SIG-M5 treated with dmso at 0.1 percent for 504 hours (cell line): ENCODE measurements at regions not wholly inside any gene's neighbourhood (a gene's known extent, or its start where the extent isn't known, plus 50 kb on each side); places are given as distances from the start of the nearest gene placed in this dataset.

ENCODE experiments used
- DNase-seq: peaks from one replicate; lab custom pipeline; 2025; ENCODE audit not compliant: unreplicated experiment; lab: John Stamatoyannopoulos, UW

DNA sequence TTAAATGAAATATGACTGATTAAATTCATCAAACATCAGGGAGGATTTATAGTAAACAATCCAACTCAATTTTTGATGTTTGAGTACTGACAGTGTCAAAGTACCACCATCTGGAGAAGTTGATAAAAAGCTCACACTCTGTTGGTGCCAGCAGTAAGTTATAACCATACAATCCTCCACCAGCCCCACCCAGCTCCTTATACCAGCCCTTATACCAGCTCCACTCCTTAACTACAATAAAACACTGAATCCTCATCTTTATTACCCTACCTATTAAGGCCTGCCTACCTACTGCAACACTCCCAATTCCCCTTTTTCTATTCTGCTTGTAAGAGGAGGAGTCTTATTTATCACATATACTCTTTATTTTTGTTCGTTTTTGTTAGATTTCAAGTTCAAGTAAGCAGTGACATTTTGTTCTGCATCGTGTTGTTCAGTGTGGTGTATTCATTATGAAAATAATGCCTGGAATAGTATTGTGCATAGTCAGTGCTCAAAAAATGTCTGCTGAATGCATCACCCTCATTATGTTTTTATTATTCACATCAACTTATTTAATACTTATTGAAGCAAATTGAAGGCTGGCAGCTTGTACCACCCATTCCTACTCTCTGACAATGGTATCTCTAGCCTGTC is 954.7 kb upstream of the ADGRB3 start:
- DNase-seq = no peak

GRCh38 chr6:67679566-67680296 is 955.4 kb upstream of the ADGRB3 start:
- DNase-seq = no peak

DNA sequence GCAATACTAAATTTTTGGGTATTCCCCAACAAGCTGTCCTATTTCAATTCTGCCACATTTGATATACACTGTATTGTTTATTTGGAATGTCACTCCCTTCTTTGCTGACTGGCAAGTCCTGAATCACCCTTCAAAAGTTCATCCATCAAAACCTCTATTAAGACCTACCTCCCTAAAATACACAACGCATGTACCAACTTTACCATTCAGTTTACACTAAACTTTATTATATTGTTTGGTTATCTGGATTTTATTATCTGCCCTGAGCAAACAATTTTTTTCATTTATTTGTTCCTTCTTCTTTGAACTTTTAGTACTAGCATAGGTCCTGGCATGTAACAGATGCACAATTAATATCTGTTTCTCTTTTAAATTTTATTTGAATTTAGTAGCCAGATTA is 958.2 kb upstream of the ADGRB3 start:
- DNase-seq = no peak

- DNase-seq = no peak
Observed at GRCh38 chr6:67667637-67668422, 967.3 kb upstream of the ADGRB3 start.

- DNase-seq = no peak
Observed at GRCh38 chr6:67666177-67666964, 968.7 kb upstream of the ADGRB3 start.

DNA sequence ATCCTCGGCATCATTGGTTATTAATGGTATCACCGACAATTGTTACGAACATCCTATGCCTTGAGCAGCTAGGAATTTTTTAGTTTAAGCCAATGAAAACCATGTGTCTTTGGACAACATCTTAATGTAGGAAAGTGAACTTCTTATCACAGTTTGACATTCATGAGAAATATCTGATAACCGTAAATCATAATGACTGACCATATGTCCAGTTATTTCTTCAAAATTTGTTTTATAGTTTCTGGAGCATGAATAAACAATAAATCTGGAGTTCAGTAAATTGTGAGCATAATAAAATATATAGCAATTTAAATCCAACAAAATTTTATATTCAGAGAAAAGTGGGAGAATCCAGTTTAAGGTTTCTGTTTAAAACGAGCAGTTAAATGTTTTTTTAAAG is 970.1 kb upstream of the ADGRB3 start:
- no peak for DNase-seq

DNA sequence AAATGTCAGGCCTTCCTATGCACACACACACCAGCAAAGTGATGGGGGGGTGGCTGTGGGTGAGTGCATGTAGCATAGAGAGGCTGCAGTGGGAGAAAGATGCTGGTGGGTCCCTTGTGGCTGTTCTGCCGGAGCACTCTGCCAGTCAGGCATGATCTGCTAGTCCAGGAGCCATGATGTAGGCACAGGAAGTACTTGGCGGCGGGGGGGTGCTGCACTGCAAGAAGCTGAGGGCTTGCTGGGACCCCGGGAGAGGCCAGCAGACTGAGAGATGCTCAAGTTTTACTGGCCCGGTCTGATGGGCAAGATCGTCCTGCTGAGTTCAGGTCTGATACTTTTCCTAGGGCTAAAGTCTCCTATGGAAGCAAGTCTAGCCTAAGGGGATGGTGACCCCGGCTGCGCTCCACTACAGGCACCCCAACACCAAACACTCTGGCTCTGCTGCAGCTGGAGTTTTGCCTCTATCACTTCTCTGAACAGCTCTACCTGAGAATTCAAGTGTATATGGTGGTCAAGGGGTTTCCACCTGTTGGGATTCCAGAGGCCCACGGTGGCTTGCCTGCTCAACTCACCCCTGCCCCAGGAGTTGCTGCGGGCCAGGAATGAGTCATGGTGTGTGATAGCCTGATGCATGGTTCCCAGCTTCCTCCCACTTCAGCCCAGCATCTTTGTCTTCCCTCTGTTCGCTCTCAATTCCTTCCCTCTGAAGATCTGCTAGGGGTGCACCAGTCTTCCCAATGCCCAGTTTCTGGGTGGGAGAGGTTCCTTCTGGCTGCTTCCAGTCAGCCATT is 971.8 kb upstream of the ADGRB3 start:
- no peak for DNase-seq

GRCh38 chr6:67653561-67653960 is 981.5 kb upstream of the ADGRB3 start:
- DNase-seq = no peak

DNA sequence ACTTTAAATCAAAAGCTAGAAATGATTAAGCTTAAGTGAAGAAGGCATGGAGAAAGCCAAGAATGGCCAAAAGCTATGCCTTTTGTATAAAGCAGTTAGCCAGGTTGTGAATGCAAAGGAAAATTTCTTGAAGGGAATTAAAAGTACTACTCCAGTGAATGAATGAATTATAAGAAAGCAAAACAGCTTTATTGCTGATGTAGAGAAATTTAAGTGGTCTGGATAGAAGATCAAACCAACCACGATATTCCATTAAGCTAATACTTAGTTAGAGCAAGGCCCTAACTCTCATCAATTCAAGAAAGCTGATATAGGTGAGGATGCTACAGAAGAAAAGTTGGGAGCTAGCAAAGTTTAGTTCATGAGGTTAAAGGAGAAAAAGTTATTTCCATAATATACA is 988.5 kb upstream of the ADGRB3 start:
- DNase-seq = no peak

GRCh38 chr6:67643281-67643680 is 991.8 kb upstream of the ADGRB3 start:
- DNase-seq = no peak

- DNase-seq = peak; percentile 8
Observed at GRCh38 chr6:67642582-67642981, 992.5 kb upstream of the ADGRB3 start.

DNA sequence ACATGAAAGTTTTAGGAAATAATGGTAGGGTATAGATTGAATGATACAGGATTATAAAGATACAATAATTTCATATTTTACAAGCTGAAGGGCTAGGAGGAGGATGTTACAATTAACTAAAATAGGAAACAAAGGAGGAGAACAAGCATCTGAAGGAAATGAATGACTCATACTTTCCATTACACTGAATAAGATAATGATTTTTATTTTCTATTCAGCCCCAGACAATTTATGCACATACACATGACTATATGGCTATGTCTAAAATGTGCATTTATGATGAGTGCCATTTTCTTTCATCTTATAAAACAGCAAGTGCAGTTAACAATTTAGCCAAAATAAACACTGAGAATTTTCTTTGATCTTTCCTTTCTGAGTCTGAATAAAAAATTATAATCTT is 994.6 kb upstream of the ADGRB3 start:
- DNase-seq = no peak

- DNase-seq = no peak
Observed at GRCh38 chr6:67639161-67639560, 995.9 kb upstream of the ADGRB3 start.

DNA sequence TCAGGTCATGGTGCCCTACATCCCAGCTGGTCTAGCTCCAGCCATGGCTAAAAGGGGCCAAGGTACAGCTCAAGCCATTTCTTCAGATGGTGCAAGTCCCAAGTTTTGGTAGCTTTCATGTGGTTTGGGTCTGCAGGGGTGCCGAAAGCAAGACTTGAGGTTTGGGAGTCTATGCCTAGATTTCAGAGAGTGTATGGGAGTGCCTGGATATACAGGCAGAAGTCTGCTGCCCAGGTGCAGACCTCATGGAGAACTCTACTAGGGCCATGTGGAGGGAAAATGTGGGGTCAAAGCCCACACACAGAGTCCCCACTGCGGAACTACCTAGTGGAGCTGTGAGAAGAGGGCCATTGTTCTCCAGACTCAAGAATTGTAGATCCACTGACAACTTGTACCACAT is 1000.9 kb upstream of the ADGRB3 start:
- DNase-seq = no peak

DNA sequence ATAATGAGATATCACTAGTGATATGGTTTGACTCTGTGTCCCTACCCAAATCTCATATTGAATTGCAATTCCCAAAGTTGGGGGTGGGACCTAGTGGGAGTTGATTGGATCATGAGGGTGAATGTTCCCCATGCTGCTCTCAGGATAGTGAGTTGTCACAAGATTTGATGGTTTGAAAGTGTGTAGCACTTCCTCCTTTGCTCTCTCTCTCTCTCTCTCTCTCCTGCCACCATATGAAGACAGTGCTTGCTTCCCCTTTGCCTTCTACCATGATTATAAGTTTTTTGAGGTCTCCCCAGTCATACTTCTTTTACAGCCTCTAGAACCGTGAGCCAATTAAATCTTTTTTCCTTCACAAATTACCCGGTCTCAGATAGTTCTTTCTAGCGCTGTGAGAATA is 1002.0 kb upstream of the ADGRB3 start:
- no peak for DNase-seq

DNA sequence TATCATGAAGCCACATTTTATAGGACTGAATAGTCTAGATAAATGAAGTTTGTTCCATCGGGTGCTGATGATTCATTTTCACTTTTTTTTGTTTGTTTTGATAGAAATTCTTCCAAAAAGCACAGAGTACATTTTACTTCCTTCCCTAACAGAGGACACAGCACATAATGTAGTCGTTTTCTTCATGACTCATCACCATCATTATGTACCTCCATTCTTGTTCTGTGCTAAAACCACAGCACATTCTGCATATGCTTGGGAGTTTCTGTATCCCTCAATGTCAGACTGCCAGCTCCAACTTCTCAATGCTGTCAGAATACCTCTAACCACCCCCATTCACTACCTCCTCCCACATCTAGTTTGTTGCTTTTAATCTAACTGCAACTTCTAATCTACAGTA is 1004.9 kb upstream of the ADGRB3 start:
- no peak for DNase-seq

GRCh38 chr6:67629258-67629657 is 1005.8 kb upstream of the ADGRB3 start:
- no peak for DNase-seq

GRCh38 chr6:67615796-67616195 is 1019.3 kb upstream of the ADGRB3 start:
- DNase-seq = no peak

DNA sequence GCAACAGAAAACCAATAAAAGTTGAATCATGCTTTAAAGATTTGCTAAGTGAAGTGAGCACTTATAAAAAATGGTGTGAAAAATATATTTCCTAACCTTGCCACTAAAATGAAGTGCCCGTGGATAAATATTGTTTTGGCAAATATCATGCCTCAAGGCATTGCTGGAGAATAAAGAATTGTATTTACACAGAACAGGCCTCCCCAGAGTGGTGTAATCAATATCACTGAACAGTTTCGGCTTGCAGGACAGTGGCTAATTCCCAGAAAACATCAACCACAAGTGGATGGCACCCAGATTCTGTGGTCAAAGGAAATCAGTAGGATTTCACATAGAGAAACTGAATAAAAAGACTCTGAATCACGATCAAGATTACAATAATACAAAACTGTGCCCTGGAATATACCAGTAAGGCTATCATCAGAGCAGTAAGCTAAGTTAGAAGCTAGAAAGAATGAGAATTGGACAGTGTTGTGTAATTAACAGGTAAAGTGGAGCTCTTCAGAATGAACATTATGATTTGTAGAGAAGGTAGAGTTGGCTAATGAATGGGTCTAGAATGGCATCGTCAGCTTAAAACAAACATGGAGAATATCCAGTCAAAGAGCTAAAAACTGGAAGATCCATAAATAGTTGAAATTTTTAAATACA is 1026.9 kb upstream of the ADGRB3 start:
- no peak for DNase-seq
